ENCODE measurements at regions not wholly inside any gene's neighbourhood (a gene's known extent, or its start where the extent isn't known, plus 50 kb on each side); places are given as distances from the start of the nearest gene placed in this dataset.
"Not testable (repeated sequence)": the region's sequence is repeated elsewhere in the genome, so short reads cannot be mapped to it uniquely, and the experiment has no call there.

- FAIRE-seq, result not testable (repeated sequence)
Measured at GRCh38 chr2:37759989-37760388, 88.5 kb upstream of the CDC42EP3 start.

GRCh38 chr2:37760471-37760870 is 89.0 kb upstream of the CDC42EP3 start:
- FAIRE-seq, result no peak

GRCh38 chr2:37762281-37762680 is 90.8 kb upstream of the CDC42EP3 start:
- FAIRE-seq, result not testable (repeated sequence)

- no peak for FAIRE-seq
Measured at GRCh38 chr2:37764739-37765138, 93.3 kb upstream of the CDC42EP3 start.

GRCh38 chr2:37766106-37766505 is 94.7 kb upstream of the CDC42EP3 start:
- FAIRE-seq, result peak; percentile 95

- no peak for FAIRE-seq
Measured at GRCh38 chr2:37767046-37767445, 95.6 kb upstream of the CDC42EP3 start.

- peak; percentile 89 for FAIRE-seq
Measured at GRCh38 chr2:37767959-37768925, 96.8 kb upstream of the CDC42EP3 start.

GRCh38 chr2:37769551-37769950 is 98.1 kb upstream of the CDC42EP3 start:
- FAIRE-seq, result no peak

- no peak for FAIRE-seq
Measured at GRCh38 chr2:37770797-37771196, 99.4 kb upstream of the CDC42EP3 start.

GRCh38 chr2:37771600-37772088 is 100.2 kb upstream of the CDC42EP3 start:
- no peak for FAIRE-seq

- no peak for FAIRE-seq
Measured at GRCh38 chr2:37773371-37774130, 102.1 kb upstream of the CDC42EP3 start.

GRCh38 chr2:37774171-37774944 is 102.9 kb upstream of the CDC42EP3 start:
- FAIRE-seq, result peak; percentile 91

- no peak for FAIRE-seq
Measured at GRCh38 chr2:37774976-37775907, 103.8 kb upstream of the CDC42EP3 start.

GRCh38 chr2:37775908-37776250 is 104.4 kb upstream of the CDC42EP3 start:
- no peak for FAIRE-seq

- FAIRE-seq, result no peak
Measured at GRCh38 chr2:37776487-37776886, 105.0 kb upstream of the CDC42EP3 start.

- FAIRE-seq, result no peak
Measured at GRCh38 chr2:37779139-37779538, 107.7 kb upstream of the CDC42EP3 start.

GRCh38 chr2:37779611-37780386 is 108.4 kb upstream of the CDC42EP3 start:
- no peak for FAIRE-seq

GRCh38 chr2:37780387-37780676 is 108.9 kb upstream of the CDC42EP3 start:
- FAIRE-seq, result no peak

GRCh38 chr2:37781028-37781427 is 109.6 kb upstream of the CDC42EP3 start:
- FAIRE-seq, result peak; percentile 78

GRCh38 chr2:37782155-37782673 is 110.8 kb upstream of the CDC42EP3 start:
- FAIRE-seq, result no peak
